ENCODE measurements at regions not wholly inside any gene's neighbourhood (a gene's known extent, or its start where the extent isn't known, plus 50 kb on each side); places are given as distances from the start of the nearest gene placed in this dataset.

GRCh38 chr6:139474145-139475108 lies 100.0 kb upstream of the CITED2 start:
- Histone ChIP-seq H3K36me3 (ENCODE audit: control insufficient read depth in 5 of 5, insufficient read depth in 5 of 5, low read length in 5 of 5) (no peaks in the 10 kb centered on the region), H3K4me3 (ENCODE audit: low read depth in 1 of 5, low read length in 5 of 5) (peak overlapping the region; percentile 43 to 76 (median 60)), H3K27ac (ENCODE audit: low read depth, low read length) (peak overlapping the region; percentile 57), H3K9me3 (ENCODE audit: control insufficient read depth in 5 of 5, low read length in 5 of 5) (no peaks in the 10 kb centered on the region), H3K4me1 (ENCODE audit: control insufficient read depth in 5 of 5, insufficient read depth in 5 of 5, low read length in 5 of 5) (peaks cover 0 to 42% (median 23%) of the 10 kb centered on the region in 5 donors), H3K27me3 (ENCODE audit: control insufficient read depth in 5 of 5, insufficient read depth in 4 of 5, low read length in 5 of 5) (no peaks in the 10 kb centered on the region), H3K9ac (ENCODE audit: low read length in 5 of 5) (peak overlapping the region in 4 of 5 donors; percentile 35 to 51 (median 42))

- no peaks in the 10 kb centered on the region for H3K9me3 ChIP-seq (ENCODE audit: control insufficient read depth in 5 of 5, low read length in 5 of 5)
- H3K4me3 ChIP-seq (ENCODE audit: low read depth in 1 of 5, low read length in 5 of 5), result peak overlapping the region in 3 of 5 donors; percentile 54 to 76 (median 60)
- H3K27me3 ChIP-seq (ENCODE audit: control insufficient read depth in 5 of 5, insufficient read depth in 4 of 5, low read length in 5 of 5), result no peaks in the 10 kb centered on the region
- peak overlapping the region in 3 of 5 donors; percentile 48 to 52 (median 51) for H3K9ac ChIP-seq (ENCODE audit: low read length in 5 of 5)
- peaks cover 0 to 49% (median 23%) of the 10 kb centered on the region in 5 donors for H3K4me1 ChIP-seq (ENCODE audit: control insufficient read depth in 5 of 5, insufficient read depth in 5 of 5, low read length in 5 of 5)
- H3K27ac ChIP-seq (ENCODE audit: low read depth, low read length), result peak overlapping the region; percentile 57
- H3K36me3 ChIP-seq (ENCODE audit: control insufficient read depth in 5 of 5, insufficient read depth in 5 of 5, low read length in 5 of 5), result no peaks in the 10 kb centered on the region
Observed at GRCh38 chr6:139473731-139474130, 99.3 kb upstream of the CITED2 start.

DNA sequence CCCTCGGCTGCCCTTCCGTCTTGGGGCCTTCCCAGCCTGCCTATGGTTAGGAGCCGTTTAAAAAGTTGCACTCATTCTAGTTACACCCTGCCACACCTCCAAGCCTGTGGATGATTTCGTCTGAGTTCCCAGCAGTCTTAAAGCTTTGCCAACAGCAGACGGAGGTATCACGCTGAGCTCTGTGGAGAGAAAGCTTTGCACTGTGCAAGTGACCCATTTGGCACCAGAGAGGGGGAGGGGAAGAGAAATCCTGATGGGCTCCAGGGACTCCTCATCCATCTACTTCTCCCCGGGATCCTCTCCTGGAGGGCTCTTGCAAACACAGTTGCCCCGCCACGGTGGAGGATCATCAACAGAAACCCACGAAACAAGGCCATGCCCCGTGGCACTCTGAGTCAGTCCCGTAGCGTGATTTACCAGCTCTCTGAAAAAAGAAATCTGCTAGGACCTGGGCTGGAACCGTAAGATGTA lies 98.8 kb upstream of the CITED2 start:
- Histone ChIP-seq H3K27me3 (ENCODE audit: control insufficient read depth in 5 of 5, insufficient read depth in 4 of 5, low read length in 5 of 5) (no peaks in the 10 kb centered on the region), H3K9ac (ENCODE audit: low read length in 5 of 5) (peak overlapping the region in 2 of 5 donors; percentile 31 to 68), H3K4me1 (ENCODE audit: control insufficient read depth in 5 of 5, insufficient read depth in 5 of 5, low read length in 5 of 5) (peaks cover 0 to 54% (median 26%) of the 10 kb centered on the region in 5 donors), H3K27ac (ENCODE audit: low read depth, low read length) (peak overlapping the region; percentile 57), H3K9me3 (ENCODE audit: control insufficient read depth in 5 of 5, low read length in 5 of 5) (no peaks in the 10 kb centered on the region), H3K4me3 (ENCODE audit: low read depth in 1 of 5, low read length in 5 of 5) (peak overlapping the region in 3 of 5 donors; percentile 19 to 62 (median 38)), H3K36me3 (ENCODE audit: control insufficient read depth in 5 of 5, insufficient read depth in 5 of 5, low read length in 5 of 5) (no peaks in the 10 kb centered on the region)

GRCh38 chr6:139472351-139473015 lies 98.0 kb upstream of the CITED2 start:
- peak overlapping the region; percentile 57 for H3K27ac ChIP-seq (ENCODE audit: low read depth, low read length)
- peak overlapping the region in 3 of 5 donors; percentile 10 to 68 (median 49) for H3K9ac ChIP-seq (ENCODE audit: low read length in 5 of 5)
- H3K4me3 ChIP-seq (ENCODE audit: low read depth in 1 of 5, low read length in 5 of 5), result peak overlapping the region; percentile 1 to 62 (median 19)
- H3K27me3 ChIP-seq (ENCODE audit: control insufficient read depth in 5 of 5, insufficient read depth in 4 of 5, low read length in 5 of 5), result no peaks in the 10 kb centered on the region
- no peaks in the 10 kb centered on the region for H3K9me3 ChIP-seq (ENCODE audit: control insufficient read depth in 5 of 5, low read length in 5 of 5)
- no peaks in the 10 kb centered on the region for H3K36me3 ChIP-seq (ENCODE audit: control insufficient read depth in 5 of 5, insufficient read depth in 5 of 5, low read length in 5 of 5)
- peaks cover 0 to 59% (median 32%) of the 10 kb centered on the region in 5 donors for H3K4me1 ChIP-seq (ENCODE audit: control insufficient read depth in 5 of 5, insufficient read depth in 5 of 5, low read length in 5 of 5)

GRCh38 chr6:139470997-139471396 lies 96.5 kb upstream of the CITED2 start:
- H3K4me3 ChIP-seq (ENCODE audit: low read depth in 1 of 5, low read length in 5 of 5), result no peak overlapping the region
- H3K9me3 ChIP-seq (ENCODE audit: control insufficient read depth in 5 of 5, low read length in 5 of 5), result no peaks in the 10 kb centered on the region
- H3K36me3 ChIP-seq (ENCODE audit: control insufficient read depth in 5 of 5, insufficient read depth in 5 of 5, low read length in 5 of 5), result no peaks in the 10 kb centered on the region
- no peak overlapping the region for H3K9ac ChIP-seq (ENCODE audit: low read length in 5 of 5)
- H3K4me1 ChIP-seq (ENCODE audit: control insufficient read depth in 5 of 5, insufficient read depth in 5 of 5, low read length in 5 of 5), result peaks cover 0 to 59% (median 32%) of the 10 kb centered on the region in 5 donors
- no peaks in the 10 kb centered on the region for H3K27me3 ChIP-seq (ENCODE audit: control insufficient read depth in 5 of 5, insufficient read depth in 4 of 5, low read length in 5 of 5)
- H3K27ac ChIP-seq (ENCODE audit: low read depth, low read length), result no peak overlapping the region

DNA sequence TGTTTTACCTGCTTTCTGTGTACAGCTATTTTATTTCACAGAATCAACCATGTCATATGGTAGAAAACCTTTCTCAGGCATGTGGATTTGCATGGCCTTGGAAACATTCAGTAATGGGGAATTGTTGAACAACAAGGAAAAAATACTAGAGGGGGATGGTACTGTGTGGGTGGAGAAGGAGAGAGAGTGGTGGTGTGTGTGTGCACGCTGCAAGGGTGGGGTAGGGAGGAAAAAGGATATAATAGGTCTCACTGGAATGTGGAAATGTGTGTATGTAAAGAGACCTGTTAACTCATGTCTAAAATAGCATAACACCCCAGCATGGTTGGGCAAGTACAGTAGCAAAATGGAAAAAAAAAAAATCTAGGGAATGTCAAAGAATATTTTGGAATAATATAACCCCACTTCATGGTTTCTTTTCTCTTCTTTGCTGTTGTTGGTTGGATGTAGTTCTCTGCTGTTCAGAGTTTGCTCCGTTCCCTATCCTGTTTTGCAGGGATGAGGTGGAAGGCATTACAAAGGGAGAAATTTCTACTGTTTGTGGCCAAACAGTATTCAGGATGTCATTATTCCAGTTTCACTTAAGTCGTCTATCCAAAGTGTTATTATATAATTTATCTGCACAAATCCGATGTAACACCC lies 93.9 kb upstream of the CITED2 start:
- no peaks in the 10 kb centered on the region for H3K9me3 ChIP-seq (ENCODE audit: control insufficient read depth in 5 of 5, low read length in 5 of 5)
- no peak overlapping the region for H3K9ac ChIP-seq (ENCODE audit: low read length in 5 of 5)
- H3K27ac ChIP-seq (ENCODE audit: low read depth, low read length), result no peak overlapping the region
- no peaks in the 10 kb centered on the region for H3K36me3 ChIP-seq (ENCODE audit: control insufficient read depth in 5 of 5, insufficient read depth in 5 of 5, low read length in 5 of 5)
- H3K4me1 ChIP-seq (ENCODE audit: control insufficient read depth in 5 of 5, insufficient read depth in 5 of 5, low read length in 5 of 5), result peaks cover 0 to 34% (median 14%) of the 10 kb centered on the region in 5 donors
- peak overlapping the region in 1 of 5 donors; percentile 15 for H3K4me3 ChIP-seq (ENCODE audit: low read depth in 1 of 5, low read length in 5 of 5)
- H3K27me3 ChIP-seq (ENCODE audit: control insufficient read depth in 5 of 5, insufficient read depth in 4 of 5, low read length in 5 of 5), result no peaks in the 10 kb centered on the region

- no peaks in the 10 kb centered on the region for H3K4me1 ChIP-seq (ENCODE audit: control insufficient read depth in 5 of 5, insufficient read depth in 5 of 5, low read length in 5 of 5)
- no peak overlapping the region for H3K9ac ChIP-seq (ENCODE audit: low read length in 5 of 5)
- no peak overlapping the region for H3K4me3 ChIP-seq (ENCODE audit: low read depth in 1 of 5, low read length in 5 of 5)
- no peaks in the 10 kb centered on the region for H3K27me3 ChIP-seq (ENCODE audit: control insufficient read depth in 5 of 5, insufficient read depth in 4 of 5, low read length in 5 of 5)
- H3K9me3 ChIP-seq (ENCODE audit: control insufficient read depth in 5 of 5, low read length in 5 of 5), result no peaks in the 10 kb centered on the region
- H3K36me3 ChIP-seq (ENCODE audit: control insufficient read depth in 5 of 5, insufficient read depth in 5 of 5, low read length in 5 of 5), result no peaks in the 10 kb centered on the region
- no peak overlapping the region for H3K27ac ChIP-seq (ENCODE audit: low read depth, low read length)
Observed at GRCh38 chr6:139457476-139457875, 83.0 kb upstream of the CITED2 start.

DNA sequence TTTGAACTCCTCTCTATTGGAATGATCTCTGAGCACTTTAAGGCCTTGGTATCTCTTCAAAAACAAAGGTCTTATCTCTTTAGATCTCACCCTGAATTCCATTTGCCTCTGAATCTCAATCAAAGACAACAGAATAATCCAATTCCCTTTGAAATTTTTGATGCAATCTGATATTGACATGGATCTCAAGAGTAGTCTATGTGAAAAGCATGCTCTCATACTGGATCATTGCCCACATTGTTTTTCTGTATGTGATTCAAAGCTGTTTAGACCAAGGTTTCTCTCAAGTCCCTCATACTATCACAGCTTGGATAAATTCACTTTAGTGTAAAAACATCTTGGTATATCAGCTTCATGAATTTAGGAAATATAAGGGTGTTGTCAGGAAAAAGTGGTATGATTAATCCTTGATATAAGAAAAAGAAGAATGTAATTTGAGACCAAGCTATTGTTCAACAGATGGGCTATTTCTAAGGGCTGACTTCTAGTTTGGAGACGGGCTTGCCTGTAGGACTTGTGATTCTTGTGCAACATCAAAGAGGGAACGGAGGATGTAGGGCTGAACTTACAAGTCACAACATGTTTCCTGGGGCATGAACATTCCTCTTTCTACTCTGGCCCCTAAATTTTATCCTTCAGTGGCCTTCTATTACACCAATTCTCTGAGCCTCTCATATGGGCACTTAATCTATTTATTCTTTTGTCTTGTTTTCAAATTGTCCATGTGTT lies 77.9 kb upstream of the CITED2 start:
- Histone ChIP-seq H3K27ac (ENCODE audit: low read depth, low read length) (no peak overlapping the region), H3K27me3 (ENCODE audit: control insufficient read depth in 5 of 5, insufficient read depth in 4 of 5, low read length in 5 of 5) (no peaks in the 10 kb centered on the region)

DNA sequence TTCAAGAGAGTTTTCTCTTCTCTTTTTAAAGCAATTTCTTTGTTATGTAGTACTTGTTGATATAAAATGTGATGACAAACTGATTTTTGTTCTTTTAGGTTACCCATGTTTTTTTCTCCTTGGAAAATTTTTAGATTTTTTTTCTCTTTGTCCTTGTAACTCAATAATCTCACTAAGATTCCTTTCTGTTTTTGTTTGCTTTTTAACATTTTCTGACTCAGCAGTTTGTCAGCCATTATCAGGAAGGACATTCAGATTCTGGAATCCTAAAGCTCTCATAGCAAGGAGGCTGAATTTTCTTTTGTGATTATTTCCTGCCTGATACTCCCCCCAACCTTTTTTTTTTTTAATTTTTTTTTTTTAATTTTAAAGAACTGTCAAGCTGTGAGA lies 75.2 kb upstream of the CITED2 start:
- H3K27ac ChIP-seq (ENCODE audit: low read depth, low read length), result no peak overlapping the region
- no peaks in the 10 kb centered on the region for H3K9me3 ChIP-seq (ENCODE audit: control insufficient read depth in 5 of 5, low read length in 5 of 5)
- no peaks in the 10 kb centered on the region for H3K36me3 ChIP-seq (ENCODE audit: control insufficient read depth in 5 of 5, insufficient read depth in 5 of 5, low read length in 5 of 5)
- no peaks in the 10 kb centered on the region for H3K27me3 ChIP-seq (ENCODE audit: control insufficient read depth in 5 of 5, insufficient read depth in 4 of 5, low read length in 5 of 5)
- H3K9ac ChIP-seq (ENCODE audit: low read length in 5 of 5), result no peak overlapping the region
- H3K4me1 ChIP-seq (ENCODE audit: control insufficient read depth in 5 of 5, insufficient read depth in 5 of 5, low read length in 5 of 5), result peaks cover 0 to 15% (median 4%) of the 10 kb centered on the region in 5 donors
- no peak overlapping the region for H3K4me3 ChIP-seq (ENCODE audit: low read depth in 1 of 5, low read length in 5 of 5)

More for the DNA sequence above, 77.9 kb upstream of the CITED2 start:
- H3K9ac ChIP-seq (ENCODE audit: low read length in 5 of 5), result no peak overlapping the region
- peaks cover 0 to 10% (median 4%) of the 10 kb centered on the region in 5 donors for H3K4me1 ChIP-seq (ENCODE audit: control insufficient read depth in 5 of 5, insufficient read depth in 5 of 5, low read length in 5 of 5)
- H3K9me3 ChIP-seq (ENCODE audit: control insufficient read depth in 5 of 5, low read length in 5 of 5), result no peaks in the 10 kb centered on the region
- H3K36me3 ChIP-seq (ENCODE audit: control insufficient read depth in 5 of 5, insufficient read depth in 5 of 5, low read length in 5 of 5), result no peaks in the 10 kb centered on the region
- no peak overlapping the region for H3K4me3 ChIP-seq (ENCODE audit: low read depth in 1 of 5, low read length in 5 of 5)
